DMS53 treated with DMSO at 0.1 percent for 48 hours (cell line): ENCODE measurements at regions not wholly inside any gene's neighbourhood (a gene's known extent, or its start where the extent isn't known, plus 50 kb on each side); places are given as distances from the start of the nearest gene placed in this dataset.
"Not testable (repeated sequence)": the region's sequence is repeated elsewhere in the genome, so short reads cannot be mapped to it uniquely, and the experiment has no call there.

Experiments
- DNase-seq: peaks from one replicate; lab custom pipeline; 2025; ENCODE audit not compliant: unreplicated experiment; lab: John Stamatoyannopoulos, UW

- no peak for DNase-seq
Measured at GRCh38 chr1:57532299-57532698, 108.4 kb upstream of the DAB1 start.

- not testable (repeated sequence) for DNase-seq
Measured at GRCh38 chr1:57530911-57531260, 107.0 kb upstream of the DAB1 start.

GRCh38 chr1:57530206-57530910 is 106.5 kb upstream of the DAB1 start:
- DNase-seq, result no peak

- no peak for DNase-seq
Measured at GRCh38 chr1:57522575-57522974, 98.7 kb upstream of the DAB1 start.

- no peak for DNase-seq
Measured at GRCh38 chr1:57520743-57521515, 97.1 kb upstream of the DAB1 start.

GRCh38 chr1:57518496-57518895 is 94.6 kb upstream of the DAB1 start:
- DNase-seq, result no peak

GRCh38 chr1:57517587-57518374 is 93.9 kb upstream of the DAB1 start:
- DNase-seq, result no peak

- DNase-seq, result no peak
Measured at GRCh38 chr1:57512386-57512785, 88.5 kb upstream of the DAB1 start.

- DNase-seq, result no peak
Measured at GRCh38 chr1:57506941-57507340, 83.1 kb upstream of the DAB1 start.

GRCh38 chr1:57503337-57503736 is 79.5 kb upstream of the DAB1 start:
- DNase-seq, result peak; percentile 16

GRCh38 chr1:57500136-57500830 is 76.4 kb upstream of the DAB1 start:
- DNase-seq, result no peak

GRCh38 chr1:57494530-57495079 is 70.7 kb upstream of the DAB1 start:
- no peak for DNase-seq

GRCh38 chr1:57492586-57493226 is 68.8 kb upstream of the DAB1 start:
- no peak for DNase-seq

- DNase-seq, result no peak
Measured at GRCh38 chr1:57489358-57490036, 65.6 kb upstream of the DAB1 start.

- no peak for DNase-seq
Measured at GRCh38 chr1:57485643-57486042, 61.8 kb upstream of the DAB1 start.

GRCh38 chr1:57483954-57484353 is 60.1 kb upstream of the DAB1 start:
- DNase-seq, result peak; percentile 47

- DNase-seq, result no peak
Measured at GRCh38 chr1:57479471-57479870, 55.6 kb upstream of the DAB1 start.

GRCh38 chr1:57475366-57475765 is 51.5 kb upstream of the DAB1 start:
- DNase-seq, result no peak

GRCh38 chr1:57474137-57474750 is 50.4 kb upstream of the DAB1 start:
- DNase-seq, result no peak
